ENCODE measurements at regions not wholly inside any gene's neighbourhood (a gene's known extent, or its start where the extent isn't known, plus 50 kb on each side); places are given as distances from the start of the nearest gene placed in this dataset.

- no peak for TF ChIP-seq SRF (IDR thresholded peaks at IDR 0.05; ENCODE audit: low read depth)
- no peak for TF ChIP-seq CTCF (IDR thresholded peaks at IDR 0.05 in 2 of 3, conservative IDR thresholded peaks at IDR 0.05 in 1 of 3; ENCODE audit: borderline replicate concordance in 1 of 3, insufficient read depth in 1 of 3, low read depth in 2 of 3, low read length in 2 of 3)
- TF ChIP-seq, protein P1, sequence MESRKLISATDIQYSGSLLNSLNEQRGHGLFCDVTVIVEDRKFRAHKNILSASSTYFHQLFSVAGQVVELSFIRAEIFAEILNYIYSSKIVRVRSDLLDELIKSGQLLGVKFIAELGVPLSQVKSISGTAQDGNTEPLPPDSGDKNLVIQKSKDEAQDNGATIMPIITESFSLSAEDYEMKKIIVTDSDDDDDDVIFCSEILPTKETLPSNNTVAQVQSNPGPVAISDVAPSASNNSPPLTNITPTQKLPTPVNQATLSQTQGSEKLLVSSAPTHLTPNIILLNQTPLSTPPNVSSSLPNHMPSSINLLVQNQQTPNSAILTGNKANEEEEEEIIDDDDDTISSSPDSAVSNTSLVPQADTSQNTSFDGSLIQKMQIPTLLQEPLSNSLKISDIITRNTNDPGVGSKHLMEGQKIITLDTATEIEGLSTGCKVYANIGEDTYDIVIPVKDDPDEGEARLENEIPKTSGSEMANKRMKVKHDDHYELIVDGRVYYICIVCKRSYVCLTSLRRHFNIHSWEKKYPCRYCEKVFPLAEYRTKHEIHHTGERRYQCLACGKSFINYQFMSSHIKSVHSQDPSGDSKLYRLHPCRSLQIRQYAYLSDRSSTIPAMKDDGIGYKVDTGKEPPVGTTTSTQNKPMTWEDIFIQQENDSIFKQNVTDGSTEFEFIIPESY (IDR thresholded peaks at IDR 0.05; ENCODE audit: extremely low read depth, insufficient replicate concordance, low read length), result no peak
- TF ChIP-seq POLR2A (IDR thresholded peaks at IDR 0.05; ENCODE audit: borderline replicate concordance, extremely low read depth, insufficient read depth, insufficient read length), result no peak
- no peak for TF ChIP-seq SIN3A (IDR thresholded peaks at IDR 0.05; ENCODE audit: low read depth)
- no peak for TF ChIP-seq MAX (IDR thresholded peaks at IDR 0.05)
- no peak for TF ChIP-seq EZH2 (IDR thresholded peaks at IDR 0.05)
- TF ChIP-seq POLR2AphosphoS5 (IDR thresholded peaks at IDR 0.05; ENCODE audit: low read depth, low read length), result no peak
- no peak for TF ChIP-seq EZH2phosphoT487 (IDR thresholded peaks at IDR 0.05; ENCODE audit: borderline replicate concordance)
- TF ChIP-seq EGR1 (IDR thresholded peaks at IDR 0.05; ENCODE audit: low read depth), result no peak
Measured at GRCh38 chr10:24009115-24009514, 199.8 kb upstream of the KIAA1217 start.
